ENCODE measurements at regions not wholly inside any gene's neighbourhood (a gene's known extent, or its start where the extent isn't known, plus 50 kb on each side); places are given as distances from the start of the nearest gene placed in this dataset.

- H2AFZ ChIP-seq (ENCODE audit: insufficient read depth, low read depth, low read length, poor library complexity, severe bottlenecking): no peak overlapping the region
- H3K36me3 ChIP-seq (replicated peaks in 1 of 2; ENCODE audit: control insufficient read depth in 1 of 2, insufficient read depth in 2 of 2, low read length in 2 of 2): no peaks in the 10 kb centered on the region
- Mint-ChIP-seq H3K4me3 (no peak overlapping the region), H3K27ac (no peak overlapping the region), H3K36me3 (no peaks in the 10 kb centered on the region), H3K9me3 (peaks cover 0 to 4% (median 3%) of the 10 kb centered on the region in 7 donors), H3K4me1 (peaks cover 2% of the 10 kb centered on the region), H3K27me3 (ENCODE audit: low read depth in 3 of 3) (peaks cover 0 to 1% (median 1%) of the 10 kb centered on the region in 3 donors)
- H3K9me3 ChIP-seq (replicated peaks in 1 of 2; ENCODE audit: control insufficient read depth in 1 of 2, insufficient read depth in 1 of 2, low read length in 2 of 2): no peaks in the 10 kb centered on the region
- 87% methylated on average over 2 of the region's 2 CpGs for WGBS (ENCODE audit: insufficient coverage)
- TF ChIP-seq CTCF (IDR thresholded peaks at IDR 0.05): no peak
- H3K4me2 ChIP-seq (replicated peaks; ENCODE audit: extremely low read depth, low read length, poor library complexity, severe bottlenecking): no peak overlapping the region
- H3K27ac ChIP-seq (ENCODE audit: low read depth in 1 of 2, low read length in 2 of 2): no peak overlapping the region
- H3K4me3 ChIP-seq (replicated peaks in 1 of 3; ENCODE audit: low read depth in 2 of 3, low read length in 3 of 3): no peak overlapping the region
- no peaks in the 10 kb centered on the region for H3K79me2 ChIP-seq (ENCODE audit: insufficient read depth, low read length)
- H3K4me1 ChIP-seq (ENCODE audit: control insufficient read depth in 1 of 2, insufficient read depth in 2 of 2, low read length in 2 of 2): no peaks in the 10 kb centered on the region
- no peak overlapping the region for H3K9ac ChIP-seq (ENCODE audit: insufficient read depth, low read length, poor library complexity, severe bottlenecking)
- H4K20me1 ChIP-seq (ENCODE audit: insufficient read depth, low read length): no peaks in the 10 kb centered on the region
- no peaks in the 10 kb centered on the region for H3K27me3 ChIP-seq (ENCODE audit: control insufficient read depth in 2 of 2, insufficient read depth in 2 of 2, low read length in 2 of 2)
- DNase-seq: no peak
- intact Hi-C loops (cut with micrococcal nuclease): no loop called here
These were observed 163.1 kb downstream of the ESM1 start for GRCh38 chr5:54822324-54822687.

GRCh38 chr5:54821445-54822323 is 163.7 kb downstream of the ESM1 start:
- no peak overlapping the region for H3K9ac ChIP-seq (ENCODE audit: insufficient read depth, low read length, poor library complexity, severe bottlenecking)
- no peak overlapping the region for H2AFZ ChIP-seq (ENCODE audit: insufficient read depth, low read depth, low read length, poor library complexity, severe bottlenecking)
- H3K4me1 Mint-ChIP-seq: peaks cover 2% of the 10 kb centered on the region
- no peak for TF ChIP-seq CTCF (IDR thresholded peaks at IDR 0.05)
- no peaks in the 10 kb centered on the region for H3K27me3 ChIP-seq (ENCODE audit: control insufficient read depth in 2 of 2, insufficient read depth in 2 of 2, low read length in 2 of 2)
- H3K4me1 ChIP-seq (ENCODE audit: control insufficient read depth in 1 of 2, insufficient read depth in 2 of 2, low read length in 2 of 2): no peaks in the 10 kb centered on the region
- H3K79me2 ChIP-seq (ENCODE audit: insufficient read depth, low read length): no peaks in the 10 kb centered on the region
- no peak overlapping the region for H3K4me3 ChIP-seq (replicated peaks in 1 of 3; ENCODE audit: low read depth in 2 of 3, low read length in 3 of 3)
- H3K9me3 ChIP-seq (replicated peaks in 1 of 2; ENCODE audit: control insufficient read depth in 1 of 2, insufficient read depth in 1 of 2, low read length in 2 of 2): no peaks in the 10 kb centered on the region
- H4K20me1 ChIP-seq (ENCODE audit: insufficient read depth, low read length): no peaks in the 10 kb centered on the region
- H3K27ac ChIP-seq (ENCODE audit: low read depth in 1 of 2, low read length in 2 of 2): no peak overlapping the region
- intact Hi-C loops (cut with micrococcal nuclease): no loop called here
- H3K36me3 ChIP-seq (replicated peaks in 1 of 2; ENCODE audit: control insufficient read depth in 1 of 2, insufficient read depth in 2 of 2, low read length in 2 of 2): no peaks in the 10 kb centered on the region
- no peak overlapping the region for H3K27ac Mint-ChIP-seq
- no peak for DNase-seq
- H3K9me3 Mint-ChIP-seq: peaks cover 0 to 4% (median 1%) of the 10 kb centered on the region in 7 donors
- H3K36me3 Mint-ChIP-seq: no peaks in the 10 kb centered on the region
- peaks cover 0 to 1% (median 1%) of the 10 kb centered on the region in 3 donors for H3K27me3 Mint-ChIP-seq (ENCODE audit: low read depth in 3 of 3)
- WGBS (ENCODE audit: insufficient coverage): 100% methylated on average over 1 of the region's 4 CpGs
- H3K4me2 ChIP-seq (replicated peaks; ENCODE audit: extremely low read depth, low read length, poor library complexity, severe bottlenecking): no peak overlapping the region
- H3K4me3 Mint-ChIP-seq: no peak overlapping the region
